ENCODE measurements at regions not wholly inside any gene's neighbourhood (a gene's known extent, or its start where the extent isn't known, plus 50 kb on each side); places are given as distances from the start of the nearest gene placed in this dataset.
"Not testable (repeated sequence)": the region's sequence is repeated elsewhere in the genome, so short reads cannot be mapped to it uniquely, and the experiment has no call there.

- H3K4me2 ChIP-seq (ENCODE audit: low read length) = no peak overlapping the region
- H3K9ac ChIP-seq (ENCODE audit: low read depth, low read length) = no peak overlapping the region
- no peaks in the 10 kb centered on the region for H3K4me1 ChIP-seq (ENCODE audit: control insufficient read depth, insufficient read depth, low read length)
- H3K9me3 ChIP-seq (replicated peaks; ENCODE audit: low read length) = no peaks in the 10 kb centered on the region
- no peaks in the 10 kb centered on the region for H3K36me3 ChIP-seq (ENCODE audit: insufficient read depth, low read length)
- H3K4me3 ChIP-seq (ENCODE audit: low read length) = no peak overlapping the region
- H3K27me3 ChIP-seq (ENCODE audit: control insufficient read depth, insufficient read depth, low read length) = no peaks in the 10 kb centered on the region
Observed at GRCh38 chr4:181078196-181078595, 1165.0 kb upstream of the TENM3 start.

- H3K9ac ChIP-seq (ENCODE audit: low read depth, low read length) = no peak overlapping the region
- no peaks in the 10 kb centered on the region for H3K27me3 ChIP-seq (ENCODE audit: control insufficient read depth, insufficient read depth, low read length)
- no peak overlapping the region for H3K4me3 ChIP-seq (ENCODE audit: low read length)
- no peaks in the 10 kb centered on the region for H3K9me3 ChIP-seq (replicated peaks; ENCODE audit: low read length)
- H3K36me3 ChIP-seq (ENCODE audit: insufficient read depth, low read length) = no peaks in the 10 kb centered on the region
- no peak overlapping the region for H3K4me2 ChIP-seq (ENCODE audit: low read length)
- H3K4me1 ChIP-seq (ENCODE audit: control insufficient read depth, insufficient read depth, low read length) = no peaks in the 10 kb centered on the region
Observed at GRCh38 chr4:181083757-181084361, 1159.3 kb upstream of the TENM3 start.

- Histone ChIP-seq H3K4me1 (ENCODE audit: control insufficient read depth, insufficient read depth, low read length) (no peaks in the 10 kb centered on the region), H3K9ac (ENCODE audit: low read depth, low read length) (no peak overlapping the region), H3K36me3 (ENCODE audit: insufficient read depth, low read length) (no peaks in the 10 kb centered on the region), H3K4me3 (ENCODE audit: low read length) (no peak overlapping the region), H3K9me3 (replicated peaks; ENCODE audit: low read length) (no peaks in the 10 kb centered on the region), H3K4me2 (ENCODE audit: low read length) (no peak overlapping the region), H3K27me3 (ENCODE audit: control insufficient read depth, insufficient read depth, low read length) (no peaks in the 10 kb centered on the region)
Observed at GRCh38 chr4:181085557-181085956, 1157.6 kb upstream of the TENM3 start.

- Histone ChIP-seq H3K4me3 (ENCODE audit: low read length) (no peak overlapping the region), H3K4me2 (ENCODE audit: low read length) (no peak overlapping the region), H3K36me3 (ENCODE audit: insufficient read depth, low read length) (no peaks in the 10 kb centered on the region), H3K9ac (ENCODE audit: low read depth, low read length) (no peak overlapping the region), H3K4me1 (ENCODE audit: control insufficient read depth, insufficient read depth, low read length) (no peaks in the 10 kb centered on the region), H3K27me3 (ENCODE audit: control insufficient read depth, insufficient read depth, low read length) (no peaks in the 10 kb centered on the region), H3K9me3 (replicated peaks; ENCODE audit: low read length) (no peaks in the 10 kb centered on the region)
Observed at GRCh38 chr4:181105487-181105886, 1137.7 kb upstream of the TENM3 start.

GRCh38 chr4:181106398-181106797 is 1136.8 kb upstream of the TENM3 start:
- Histone ChIP-seq H3K4me1 (ENCODE audit: control insufficient read depth, insufficient read depth, low read length) (no peaks in the 10 kb centered on the region), H3K4me2 (ENCODE audit: low read length) (no peak overlapping the region), H3K9me3 (replicated peaks; ENCODE audit: low read length) (no peaks in the 10 kb centered on the region)

GRCh38 chr4:181108237-181108636 is 1135.0 kb upstream of the TENM3 start:
- H3K4me1 ChIP-seq (ENCODE audit: control insufficient read depth, insufficient read depth, low read length) = no peaks in the 10 kb centered on the region
- no peak overlapping the region for H3K4me2 ChIP-seq (ENCODE audit: low read length)

More at GRCh38 chr4:181106398-181106797, 1136.8 kb upstream of the TENM3 start:
- Histone ChIP-seq H3K27me3 (ENCODE audit: control insufficient read depth, insufficient read depth, low read length) (no peaks in the 10 kb centered on the region), H3K4me3 (ENCODE audit: low read length) (no peak overlapping the region), H3K9ac (ENCODE audit: low read depth, low read length) (no peak overlapping the region), H3K36me3 (ENCODE audit: insufficient read depth, low read length) (no peaks in the 10 kb centered on the region)

GRCh38 chr4:181119186-181119585 is 1124.0 kb upstream of the TENM3 start:
- Histone ChIP-seq H3K27me3 (ENCODE audit: control insufficient read depth, insufficient read depth, low read length) (no peaks in the 10 kb centered on the region), H3K9me3 (replicated peaks; ENCODE audit: low read length) (no peaks in the 10 kb centered on the region), H3K4me3 (ENCODE audit: low read length) (no peak overlapping the region), H3K36me3 (ENCODE audit: insufficient read depth, low read length) (no peaks in the 10 kb centered on the region), H3K9ac (ENCODE audit: low read depth, low read length) (no peak overlapping the region), H3K4me1 (ENCODE audit: control insufficient read depth, insufficient read depth, low read length) (no peaks in the 10 kb centered on the region), H3K4me2 (ENCODE audit: low read length) (no peak overlapping the region)

More at GRCh38 chr4:181108237-181108636, 1135.0 kb upstream of the TENM3 start:
- Histone ChIP-seq H3K27me3 (ENCODE audit: control insufficient read depth, insufficient read depth, low read length) (no peaks in the 10 kb centered on the region), H3K9me3 (replicated peaks; ENCODE audit: low read length) (no peaks in the 10 kb centered on the region), H3K4me3 (ENCODE audit: low read length) (no peak overlapping the region), H3K9ac (ENCODE audit: low read depth, low read length) (no peak overlapping the region), H3K36me3 (ENCODE audit: insufficient read depth, low read length) (no peaks in the 10 kb centered on the region)

- no peak overlapping the region for H3K9ac ChIP-seq (ENCODE audit: low read depth, low read length)
- H3K4me3 ChIP-seq (ENCODE audit: low read length) = no peak overlapping the region
- no peak overlapping the region for H3K4me2 ChIP-seq (ENCODE audit: low read length)
- no peaks in the 10 kb centered on the region for H3K4me1 ChIP-seq (ENCODE audit: control insufficient read depth, insufficient read depth, low read length)
- no peaks in the 10 kb centered on the region for H3K9me3 ChIP-seq (replicated peaks; ENCODE audit: low read length)
- H3K27me3 ChIP-seq (ENCODE audit: control insufficient read depth, insufficient read depth, low read length) = no peaks in the 10 kb centered on the region
- H3K36me3 ChIP-seq (ENCODE audit: insufficient read depth, low read length) = no peaks in the 10 kb centered on the region
Observed at GRCh38 chr4:181121733-181122132, 1121.5 kb upstream of the TENM3 start.

GRCh38 chr4:181127171-181127570 is 1116.0 kb upstream of the TENM3 start:
- Histone ChIP-seq H3K4me2 (ENCODE audit: low read length) (no peak overlapping the region), H3K36me3 (ENCODE audit: insufficient read depth, low read length) (no peaks in the 10 kb centered on the region), H3K4me1 (ENCODE audit: control insufficient read depth, insufficient read depth, low read length) (no peaks in the 10 kb centered on the region), H3K9ac (ENCODE audit: low read depth, low read length) (no peak overlapping the region), H3K4me3 (ENCODE audit: low read length) (no peak overlapping the region), H3K27me3 (ENCODE audit: control insufficient read depth, insufficient read depth, low read length) (no peaks in the 10 kb centered on the region), H3K9me3 (replicated peaks; ENCODE audit: low read length) (no peaks in the 10 kb centered on the region)

- not testable (repeated sequence) for H3K36me3 ChIP-seq (ENCODE audit: insufficient read depth, low read length); H3K4me2 ChIP-seq (ENCODE audit: low read length); H3K27me3 ChIP-seq (ENCODE audit: control insufficient read depth, insufficient read depth, low read length); H3K4me1 ChIP-seq (ENCODE audit: control insufficient read depth, insufficient read depth, low read length); H3K4me3 ChIP-seq (ENCODE audit: low read length); H3K9me3 ChIP-seq (replicated peaks; ENCODE audit: low read length); H3K9ac ChIP-seq (ENCODE audit: low read depth, low read length)
Observed at GRCh38 chr4:181130317-181130716, 1112.9 kb upstream of the TENM3 start.

- no peak overlapping the region for H3K9ac ChIP-seq (ENCODE audit: low read depth, low read length)
- peaks cover 4% of the 10 kb centered on the region for H3K27me3 ChIP-seq (ENCODE audit: control insufficient read depth, insufficient read depth, low read length)
- H3K9me3 ChIP-seq (replicated peaks; ENCODE audit: low read length) = no peaks in the 10 kb centered on the region
- H3K4me3 ChIP-seq (ENCODE audit: low read length) = no peak overlapping the region
- no peak overlapping the region for H3K4me2 ChIP-seq (ENCODE audit: low read length)
- no peaks in the 10 kb centered on the region for H3K36me3 ChIP-seq (ENCODE audit: insufficient read depth, low read length)
- no peaks in the 10 kb centered on the region for H3K4me1 ChIP-seq (ENCODE audit: control insufficient read depth, insufficient read depth, low read length)
Observed at GRCh38 chr4:181137351-181137750, 1105.9 kb upstream of the TENM3 start.

GRCh38 chr4:181138116-181138515 is 1105.1 kb upstream of the TENM3 start:
- Histone ChIP-seq H3K4me2 (ENCODE audit: low read length) (no peak overlapping the region), H3K4me1 (ENCODE audit: control insufficient read depth, insufficient read depth, low read length) (no peaks in the 10 kb centered on the region)

More at GRCh38 chr4:181138116-181138515, 1105.1 kb upstream of the TENM3 start:
- H3K27me3 ChIP-seq (ENCODE audit: control insufficient read depth, insufficient read depth, low read length) = peaks cover 4% of the 10 kb centered on the region
- no peak overlapping the region for H3K4me3 ChIP-seq (ENCODE audit: low read length)
- no peaks in the 10 kb centered on the region for H3K9me3 ChIP-seq (replicated peaks; ENCODE audit: low read length)
- no peaks in the 10 kb centered on the region for H3K36me3 ChIP-seq (ENCODE audit: insufficient read depth, low read length)
- H3K9ac ChIP-seq (ENCODE audit: low read depth, low read length) = no peak overlapping the region
